Activated naive CD4-positive, alpha-beta T cell treated with anti-CD3 and anti-CD28 coated beads, Interleukin-2, amount 50 U/mL, for 72 hours (primary cell): ENCODE measurements at regions not wholly inside any gene's neighbourhood (a gene's known extent, or its start where the extent isn't known, plus 50 kb on each side); places are given as distances from the start of the nearest gene placed in this dataset.
"Not testable (repeated sequence)": the region's sequence is repeated elsewhere in the genome, so short reads cannot be mapped to it uniquely, and the experiment has no call there.

Experiments
- ATAC-seq, 2 donors: fragments of 150-1000 bp; cut with Tn5 transposase; 2 replicates each; pipeline ENCODE4 v1.10.0; 2021; ENCODE audit warnings: mild to moderate bottlenecking in 2 of 2, moderate library complexity in 2 of 2
- DNase-seq, 2 donors: peaks; one replicate each; pipeline ENCODE4 v3.0.0; 2021 to 2022; ENCODE audit warnings: low spot score in 2 of 2
- H3K27ac Mint-ChIP-seq, 2 donors: one replicate each; pipeline ENCODE4 v1.8.0; 2022; ENCODE audit warnings: mild to moderate bottlenecking in 2 of 2, mixed read lengths in 2 of 2
- H3K36me3 Mint-ChIP-seq, 2 donors: one replicate each; pipeline ENCODE4 v1.8.0; 2022; ENCODE audit warnings: mixed read lengths in 2 of 2
- H3K9me3 Mint-ChIP-seq, 2 donors: one replicate each; pipeline ENCODE4 v1.8.0; 2022; ENCODE audit warnings: mixed read lengths in 2 of 2

DNA sequence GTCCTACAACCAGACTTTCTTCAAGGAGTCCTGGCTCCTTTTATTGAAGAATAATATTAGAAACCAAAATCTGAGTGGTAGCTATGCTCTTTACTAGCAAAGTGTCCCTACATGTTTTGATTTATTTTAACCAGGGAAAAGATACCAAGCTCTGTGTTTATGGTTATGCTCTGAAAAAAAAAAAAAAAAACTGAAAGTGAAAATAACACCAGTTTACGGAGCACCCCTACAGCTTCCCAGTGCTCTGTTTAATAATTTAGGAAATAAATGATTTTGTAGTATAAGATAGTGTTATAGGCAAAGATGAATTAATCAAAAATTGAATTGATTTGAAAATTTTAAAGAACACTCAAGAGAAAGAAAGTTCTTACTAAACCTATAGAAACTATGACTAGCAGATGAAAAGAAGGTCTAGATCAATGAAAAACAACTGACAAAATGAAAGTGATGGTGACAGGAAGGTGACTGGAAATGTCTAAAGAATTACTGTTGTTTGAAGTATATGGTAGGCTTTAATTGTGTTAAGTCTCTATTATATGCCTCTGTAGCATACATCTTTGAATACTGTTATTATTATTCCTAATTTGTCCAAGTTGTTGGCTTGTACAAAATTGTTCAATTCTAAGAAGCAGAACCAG lies 1698.4 kb upstream of the PCDH10 start:
- Mint-ChIP-seq H3K36me3 (no peaks in the 10 kb centered on the region), H3K27ac (no peak overlapping the region), H3K9me3 (peaks cover 6 to 14% of the 10 kb centered on the region in 2 donors)
- DNase-seq (no peak), ATAC-seq (no peak)

DNA sequence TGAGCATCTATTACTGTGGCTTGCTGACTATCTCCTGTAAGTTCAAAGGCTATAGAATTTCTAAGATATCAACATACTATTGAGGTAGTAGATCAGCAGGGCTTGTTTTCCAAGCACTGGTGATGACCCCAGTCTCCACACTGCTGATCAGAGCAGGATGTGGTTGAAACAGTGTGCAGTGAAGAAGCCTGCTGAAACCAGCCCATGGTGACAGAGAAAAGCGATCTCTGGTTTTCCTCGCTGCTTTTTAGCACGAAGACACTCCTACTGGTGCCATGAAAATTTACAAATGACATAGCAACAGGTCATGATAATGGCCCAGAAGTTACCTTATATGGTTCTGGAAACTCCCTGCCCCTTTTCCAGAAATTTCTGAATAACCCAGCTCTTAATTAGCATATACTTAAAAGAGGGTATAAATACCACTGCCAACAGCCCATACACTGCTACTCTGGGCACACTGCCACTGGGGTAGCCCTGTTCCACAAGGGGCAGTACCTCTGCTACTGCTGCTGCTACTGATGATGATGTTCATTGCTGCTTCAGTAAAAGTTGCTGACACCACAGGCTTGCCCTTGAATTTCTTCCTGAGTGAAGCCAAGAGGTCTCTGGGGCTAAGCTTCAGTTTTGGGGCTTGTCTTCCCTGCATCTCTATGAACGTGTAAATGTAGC lies 1689.5 kb upstream of the PCDH10 start:
- ATAC-seq = no peak
- DNase-seq = no peak
- Mint-ChIP-seq H3K36me3 (no peaks in the 10 kb centered on the region), H3K27ac (no peak overlapping the region), H3K9me3 (peaks cover 9 to 17% of the 10 kb centered on the region in 2 donors)

DNA sequence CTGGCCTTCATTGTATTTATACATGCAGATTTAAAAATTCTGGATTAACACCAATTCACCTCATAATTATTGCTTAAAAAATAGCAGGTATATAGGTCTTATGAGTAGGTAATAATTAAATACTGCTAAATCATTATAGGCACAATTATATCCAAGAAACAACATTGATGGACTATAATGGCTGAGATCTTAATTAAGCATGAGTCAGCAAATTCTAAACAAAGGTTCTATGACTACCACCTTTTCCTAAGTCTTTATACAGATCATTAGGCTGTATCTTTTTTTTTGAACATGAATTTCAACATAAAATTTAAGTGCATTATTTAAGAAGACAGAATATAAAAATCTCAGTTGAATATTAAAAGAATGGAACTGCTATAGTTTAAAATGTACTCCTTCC lies 1678.7 kb upstream of the PCDH10 start:
- no peaks in the 10 kb centered on the region for H3K36me3 Mint-ChIP-seq
- H3K9me3 Mint-ChIP-seq = peaks cover 10 to 24% of the 10 kb centered on the region in 2 donors
- DNase-seq = no peak
- ATAC-seq = no peak
- H3K27ac Mint-ChIP-seq = no peak overlapping the region

DNA sequence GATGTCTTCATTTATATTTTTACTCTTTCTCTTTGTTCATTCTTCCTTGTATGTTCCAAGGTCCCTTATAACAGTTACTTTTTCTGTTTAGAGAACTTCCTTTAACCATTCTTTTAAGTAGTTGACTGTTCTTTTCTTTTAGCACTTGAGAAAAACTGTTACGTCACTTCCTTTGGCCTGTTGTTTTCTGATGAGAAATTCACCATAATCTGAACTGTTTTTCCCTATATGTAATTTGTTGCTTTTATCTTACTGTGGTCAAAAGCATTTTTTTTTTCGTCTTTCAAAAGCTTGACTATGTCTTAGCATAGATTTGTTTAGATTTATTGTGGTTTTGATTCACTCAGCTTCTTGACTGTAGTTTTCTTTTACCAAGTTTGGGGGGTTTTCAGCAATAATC lies 1660.3 kb upstream of the PCDH10 start:
- Mint-ChIP-seq H3K27ac (no peak overlapping the region), H3K9me3 (peaks cover 5 to 19% of the 10 kb centered on the region in 2 donors), H3K36me3 (no peaks in the 10 kb centered on the region)
- DNase-seq (no peak), ATAC-seq (no peak)

DNA sequence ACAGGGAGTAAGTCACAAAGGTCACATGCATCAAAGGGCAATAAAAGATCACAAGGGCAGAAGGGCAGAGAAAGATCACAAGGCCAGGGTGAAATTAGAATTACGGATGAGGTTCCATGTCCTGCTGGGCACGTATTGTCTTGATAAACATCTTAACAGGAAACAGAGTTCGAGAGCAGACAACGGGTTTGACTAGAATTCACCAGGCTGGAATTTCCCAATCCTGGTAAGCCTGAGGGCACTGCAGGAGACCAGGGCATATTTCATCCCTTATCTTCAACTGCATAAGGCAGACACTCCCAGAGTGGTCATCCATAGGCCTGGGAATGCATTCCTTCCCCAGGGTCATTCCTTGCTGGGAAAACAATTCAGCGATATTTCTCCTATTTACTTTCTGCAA lies 1652.9 kb upstream of the PCDH10 start:
- H3K27ac Mint-ChIP-seq = peak overlapping the region in 1 of 2 donors; percentile 44
- ATAC-seq, DNase-seq, H3K36me3 Mint-ChIP-seq, H3K9me3 Mint-ChIP-seq: not testable (repeated sequence)

DNA sequence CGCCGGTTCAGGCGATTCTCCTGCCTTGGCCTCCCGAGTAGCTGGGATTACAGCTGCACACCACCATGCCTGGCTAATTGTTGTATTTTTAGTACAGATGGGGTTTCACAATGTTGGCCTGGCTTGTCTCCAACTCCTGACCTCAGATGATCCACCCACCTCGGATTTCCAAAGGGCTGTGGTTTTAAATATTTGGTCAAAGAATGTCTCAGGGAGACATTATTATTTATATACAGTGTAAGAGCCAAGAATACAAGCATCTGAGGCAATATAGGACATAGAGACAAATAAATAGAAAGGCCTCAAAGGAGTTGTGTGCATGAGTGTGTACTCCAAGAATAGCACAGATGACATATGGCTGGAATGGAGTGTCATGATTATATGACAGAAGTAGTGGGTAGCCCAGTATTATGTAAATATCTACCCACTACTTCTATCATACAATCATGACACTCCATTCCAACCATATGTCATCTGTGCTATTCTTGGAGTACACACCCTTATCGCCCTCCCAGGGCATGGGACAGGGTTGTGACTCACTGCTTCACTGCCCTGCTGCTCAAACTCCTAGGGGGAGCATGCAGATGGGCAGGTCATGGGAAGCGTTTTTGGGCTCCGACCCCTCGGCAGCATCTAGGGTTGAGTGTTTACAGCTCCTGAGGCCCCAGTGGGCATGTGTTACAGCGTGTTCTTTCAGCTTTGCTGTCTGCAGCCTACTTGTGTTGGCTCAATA lies 1649.8 kb upstream of the PCDH10 start:
- ATAC-seq = no peak
- no peak for DNase-seq
- peaks cover 0 to 8% of the 10 kb centered on the region in 2 donors for H3K9me3 Mint-ChIP-seq
- H3K27ac Mint-ChIP-seq = no peak overlapping the region
- H3K36me3 Mint-ChIP-seq = no peaks in the 10 kb centered on the region

DNA sequence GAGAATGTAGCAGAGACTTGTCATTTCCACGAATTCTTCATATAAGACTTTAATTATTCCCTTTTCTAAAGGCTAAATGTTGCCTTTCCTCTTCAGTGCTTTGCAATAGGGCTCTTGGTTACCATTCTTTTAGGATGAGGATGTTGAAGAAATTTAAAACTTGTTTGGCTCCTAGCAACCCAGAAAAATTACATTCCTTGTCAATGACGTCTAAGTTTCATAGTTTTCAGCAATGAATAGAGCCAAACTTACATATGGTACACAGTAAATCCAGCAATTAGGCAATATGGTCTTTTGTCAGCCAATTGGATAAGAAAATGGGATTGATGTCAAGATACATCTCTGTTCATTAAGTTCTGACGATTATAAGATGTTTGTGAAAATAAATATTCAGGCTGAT lies 1639.6 kb upstream of the PCDH10 start:
- peaks cover 0 to 8% of the 10 kb centered on the region in 2 donors for H3K9me3 Mint-ChIP-seq
- no peaks in the 10 kb centered on the region for H3K36me3 Mint-ChIP-seq

DNA sequence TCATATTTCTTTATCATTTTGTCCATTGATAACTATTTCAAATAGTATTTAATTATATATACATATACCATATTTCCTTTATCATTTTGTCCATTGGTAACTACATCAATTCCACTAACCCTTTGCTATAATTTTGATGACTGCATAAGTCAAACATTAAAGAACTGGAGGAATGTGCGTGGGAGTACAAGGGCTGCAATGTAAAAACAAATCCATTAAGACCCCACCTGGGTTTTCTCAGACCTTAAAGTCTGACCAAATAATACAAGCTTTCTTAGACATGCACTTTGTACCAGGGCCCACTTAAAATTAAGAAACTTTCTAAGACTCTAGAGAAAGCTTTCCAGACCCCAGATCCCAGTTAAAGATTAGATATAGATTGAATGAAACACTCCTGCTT lies 1622.4 kb upstream of the PCDH10 start:
- H3K9me3 Mint-ChIP-seq = peaks cover 0 to 7% of the 10 kb centered on the region in 2 donors
- no peak for ATAC-seq

More for the DNA sequence above, 1639.6 kb upstream of the PCDH10 start:
- ATAC-seq (no peak), DNase-seq (no peak)
- H3K27ac Mint-ChIP-seq = no peak overlapping the region

DNA sequence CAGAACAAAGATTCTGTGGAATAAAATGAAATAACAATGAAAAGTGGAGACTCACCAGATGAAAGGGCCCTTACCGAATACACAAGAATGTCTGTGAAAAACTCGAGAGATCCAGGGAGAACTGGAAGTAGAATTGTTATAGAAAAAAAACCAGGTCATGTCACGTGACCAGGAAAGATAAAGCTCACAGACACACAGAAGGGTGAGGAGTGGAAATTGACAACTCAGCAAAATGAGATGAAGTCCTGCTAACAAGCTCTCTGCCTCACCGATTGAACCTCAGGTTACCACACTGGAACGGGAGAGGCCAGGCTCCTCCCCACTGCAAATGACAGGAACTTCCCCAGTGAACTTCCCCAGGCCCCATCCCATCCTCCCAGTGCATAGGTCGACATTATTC lies 1618.0 kb upstream of the PCDH10 start:
- Mint-ChIP-seq H3K27ac (no peak overlapping the region), H3K36me3 (no peaks in the 10 kb centered on the region), H3K9me3 (peaks cover 0 to 1% of the 10 kb centered on the region in 2 donors)
- DNase-seq = no peak
- no peak for ATAC-seq

More for the DNA sequence above, 1622.4 kb upstream of the PCDH10 start:
- no peak for DNase-seq
- no peaks in the 10 kb centered on the region for H3K36me3 Mint-ChIP-seq
- H3K27ac Mint-ChIP-seq = no peak overlapping the region

DNA sequence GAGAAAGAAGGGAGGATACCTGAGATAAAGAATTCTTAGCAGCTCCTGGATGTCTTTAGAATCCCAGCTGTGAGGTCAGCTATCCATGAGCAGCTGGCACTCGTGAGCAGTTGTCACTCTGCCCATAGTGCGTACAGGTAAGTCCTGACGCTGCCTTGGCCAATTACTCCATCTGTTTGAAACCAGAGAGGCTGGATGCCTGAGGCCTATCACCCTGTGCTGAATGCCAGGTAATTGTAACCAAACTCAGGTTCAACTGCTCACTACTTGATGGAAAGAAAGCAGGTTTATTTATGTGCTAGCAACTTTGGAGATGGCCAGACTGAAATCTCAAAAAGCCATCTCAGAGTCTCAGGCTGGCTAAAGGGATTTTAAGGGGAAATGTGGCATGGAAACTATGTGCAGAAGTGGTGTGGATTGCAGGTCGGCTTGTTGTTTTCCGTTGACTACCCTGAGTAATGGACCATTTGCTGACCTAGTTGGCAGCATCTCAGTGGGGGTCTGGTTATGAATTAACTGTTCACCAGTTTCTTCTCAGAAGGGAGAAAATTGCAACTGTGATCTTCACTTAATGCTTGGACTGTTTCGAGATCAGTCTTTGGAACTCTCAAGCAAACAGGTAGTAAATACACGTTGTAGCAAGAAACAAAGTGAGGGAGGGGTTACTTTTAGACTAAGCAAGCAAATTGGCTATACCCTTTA lies 1614.0 kb upstream of the PCDH10 start:
- DNase-seq (no peak), ATAC-seq (no peak)
- Mint-ChIP-seq H3K27ac (no peak overlapping the region), H3K36me3 (no peaks in the 10 kb centered on the region), H3K9me3 (peaks cover 0 to 9% of the 10 kb centered on the region in 2 donors)

DNA sequence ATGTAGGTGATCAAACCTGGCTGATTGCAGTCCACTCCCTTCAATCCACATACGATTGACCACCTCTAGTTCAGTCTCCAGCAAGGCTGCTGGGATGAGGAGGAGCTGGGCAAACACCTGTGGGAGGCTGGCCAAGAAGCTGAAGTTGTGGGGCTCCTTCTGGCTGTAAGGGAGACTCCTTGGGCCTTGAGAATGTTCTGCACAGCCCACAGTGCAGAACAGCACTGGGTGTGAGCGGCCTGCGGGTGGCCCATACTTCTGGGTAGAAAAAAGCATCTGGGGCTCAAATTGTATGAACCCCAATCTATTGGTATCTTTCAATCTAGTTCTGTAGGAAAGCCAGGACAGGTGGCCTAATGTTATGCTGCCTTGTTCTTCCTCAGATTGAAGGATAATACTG lies 1608.8 kb upstream of the PCDH10 start:
- Mint-ChIP-seq H3K9me3 (peaks cover 0 to 9% of the 10 kb centered on the region in 2 donors), H3K36me3 (no peaks in the 10 kb centered on the region), H3K27ac (no peak overlapping the region)
- ATAC-seq (no peak), DNase-seq (no peak)

DNA sequence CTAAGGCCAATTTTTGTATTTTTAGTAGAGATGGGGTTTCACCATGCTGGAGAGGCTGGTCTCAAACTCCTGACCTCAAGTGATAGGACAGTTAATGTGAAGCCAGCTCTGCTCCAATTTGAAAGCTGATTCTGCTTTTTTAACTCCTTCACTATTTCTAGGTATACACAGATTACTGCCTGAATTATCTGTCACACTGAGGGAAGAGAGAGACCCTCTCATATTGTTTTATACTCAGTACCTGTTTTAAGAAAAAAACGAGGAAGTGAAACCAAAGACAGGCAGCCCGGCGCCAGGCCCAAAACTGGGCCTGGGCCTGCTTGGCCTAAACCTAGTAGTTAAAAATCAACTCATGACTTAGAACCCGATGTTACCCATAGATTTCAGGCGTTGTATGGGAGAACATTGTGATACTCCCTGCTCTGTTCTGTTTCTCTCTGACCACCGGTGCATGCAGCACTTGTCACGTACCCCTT lies 1601.5 kb upstream of the PCDH10 start:
- no peak for DNase-seq
- Mint-ChIP-seq H3K27ac (no peak overlapping the region), H3K36me3 (no peaks in the 10 kb centered on the region), H3K9me3 (peaks cover 5 to 7% of the 10 kb centered on the region in 2 donors)
- no peak for ATAC-seq

DNA sequence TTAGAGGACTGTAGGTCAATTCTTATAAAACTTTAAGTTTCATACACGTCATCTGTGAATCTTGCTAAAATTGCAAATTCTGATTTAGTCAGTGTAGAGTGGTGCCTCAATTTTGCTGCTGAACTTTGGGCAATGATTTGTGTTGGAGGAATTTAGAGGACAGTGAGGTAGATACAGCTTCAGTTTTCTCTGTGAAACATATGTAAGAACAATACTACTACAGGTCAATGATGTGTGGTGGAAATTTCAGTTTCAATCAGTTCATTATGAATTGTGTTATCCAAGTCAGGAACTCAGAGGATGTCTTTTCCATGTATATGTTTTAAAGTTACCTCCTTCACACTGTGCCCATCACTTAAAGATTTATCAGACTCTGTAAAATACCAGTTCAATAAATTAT lies 1597.8 kb upstream of the PCDH10 start:
- peaks cover 5 to 11% of the 10 kb centered on the region in 2 donors for H3K9me3 Mint-ChIP-seq
- H3K27ac Mint-ChIP-seq = no peak overlapping the region
- no peaks in the 10 kb centered on the region for H3K36me3 Mint-ChIP-seq
- no peak for DNase-seq
- ATAC-seq = no peak

DNA sequence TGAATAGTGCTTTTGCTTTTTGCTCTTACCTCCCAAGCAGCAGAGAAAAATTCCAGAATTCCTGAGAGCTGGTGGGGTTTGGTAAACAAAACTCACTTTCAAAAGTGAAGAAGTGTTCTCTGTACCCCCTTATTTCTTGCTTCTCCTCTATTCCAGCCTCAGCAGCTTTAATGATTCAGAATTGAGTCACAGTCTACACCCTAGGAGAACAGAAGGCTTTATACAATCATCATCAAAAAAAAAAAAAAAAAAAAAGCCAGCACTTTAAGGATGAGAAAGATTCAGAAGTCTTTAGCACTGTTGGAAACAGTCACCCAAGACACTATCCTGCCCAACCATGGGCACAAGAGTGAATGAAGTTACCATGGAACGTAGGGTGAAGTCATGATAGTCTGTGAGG lies 1583.1 kb upstream of the PCDH10 start:
- Mint-ChIP-seq H3K9me3 (peaks cover 0 to 8% of the 10 kb centered on the region in 2 donors), H3K36me3 (no peaks in the 10 kb centered on the region)

DNA sequence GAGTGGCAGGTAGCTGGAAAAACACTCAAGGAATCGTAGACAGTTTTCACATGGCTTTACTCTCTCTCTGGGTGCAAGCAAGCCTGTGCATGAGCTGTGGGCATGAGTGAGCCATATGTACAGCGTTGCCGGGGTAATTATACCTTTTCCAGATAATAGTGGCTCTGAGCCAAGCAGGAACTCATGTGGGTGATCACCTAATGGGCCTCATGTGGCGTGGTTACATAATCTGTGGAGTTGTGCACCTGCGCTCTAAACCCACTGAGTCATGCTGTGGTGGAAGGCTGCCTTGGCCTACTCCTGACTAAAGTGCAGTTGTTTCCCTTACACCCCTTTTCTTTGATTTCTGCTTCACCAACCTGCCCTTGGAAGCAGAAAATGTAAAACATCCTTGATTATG lies 1564.5 kb upstream of the PCDH10 start:
- ATAC-seq = no peak
- Mint-ChIP-seq H3K36me3 (no peaks in the 10 kb centered on the region), H3K9me3 (peaks cover 0 to 9% of the 10 kb centered on the region in 2 donors), H3K27ac (no peak overlapping the region)
- DNase-seq = no peak

More for the DNA sequence above, 1583.1 kb upstream of the PCDH10 start:
- ATAC-seq (no peak), DNase-seq (no peak)
- H3K27ac Mint-ChIP-seq = no peak overlapping the region

DNA sequence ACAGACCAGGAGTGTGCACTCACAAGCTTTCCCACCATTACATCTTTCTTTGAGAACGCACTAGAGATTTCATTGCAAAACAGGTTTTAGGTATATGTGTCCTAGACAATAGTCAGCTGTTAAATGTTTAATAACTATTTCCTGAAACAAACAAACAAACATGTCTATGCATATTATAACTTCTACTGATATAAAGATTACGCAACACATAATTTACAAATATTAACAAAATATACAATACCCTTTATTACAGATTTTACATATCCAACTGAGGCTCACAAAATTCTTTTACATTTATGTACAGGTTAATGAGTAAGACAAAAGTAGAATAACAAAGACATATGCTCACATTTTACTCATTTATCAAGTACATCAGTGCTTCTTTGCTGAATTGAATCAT lies 1554.0 kb upstream of the PCDH10 start:
- no peak for ATAC-seq
- Mint-ChIP-seq H3K36me3 (no peaks in the 10 kb centered on the region), H3K27ac (no peak overlapping the region), H3K9me3 (peaks cover 9 to 14% of the 10 kb centered on the region in 2 donors)
- DNase-seq = no peak

DNA sequence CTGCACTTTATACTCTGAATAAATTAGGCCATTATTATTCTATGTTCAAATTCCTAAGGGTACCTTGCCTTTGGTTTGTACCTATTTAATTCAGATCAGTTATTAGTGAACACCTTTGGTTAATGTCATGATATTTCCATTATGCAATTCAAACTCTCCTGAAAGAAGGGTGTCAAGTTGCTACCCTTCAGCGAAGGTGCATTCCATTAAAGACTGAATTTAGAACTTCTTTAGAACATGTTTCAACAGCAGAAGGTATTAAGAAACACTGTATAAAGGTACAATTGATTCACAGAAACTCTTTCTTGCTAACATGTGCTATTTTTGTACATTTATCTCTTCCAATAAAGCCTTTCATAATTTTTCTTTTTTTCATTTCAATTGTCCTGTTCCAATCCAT lies 1545.4 kb upstream of the PCDH10 start:
- Mint-ChIP-seq H3K9me3 (peaks cover 10% of the 10 kb centered on the region in 2 donors), H3K36me3 (no peaks in the 10 kb centered on the region), H3K27ac (no peak overlapping the region)
- no peak for ATAC-seq
- DNase-seq = no peak
